Hepatocyte (in vitro differentiated cells): ENCODE measurements at regions not wholly inside any gene's neighbourhood (a gene's known extent, or its start where the extent isn't known, plus 50 kb on each side); places are given as distances from the start of the nearest gene placed in this dataset.

Source experiments
- DNase-seq: peaks from one replicate; pipeline ENCODE4 v3.0.0-alpha.2; 2016; ENCODE audit warnings: low spot score
- H2AFZ ChIP-seq: fragments of 200-600 bp; sonication (generic); 2 replicates; pipeline ENCODE4 v1.6.0; 2016; ENCODE audit warnings: antibody characterized with exemption, mild to moderate bottlenecking
- H3K27ac ChIP-seq: fragments of 200-600 bp; sonication (generic); 2 replicates; pipeline ENCODE4 v1.5.1; 2016; ENCODE audit warnings: mild to moderate bottlenecking
- H3K27me3 ChIP-seq: fragments of 200-600 bp; sonication (generic); 2 replicates; pipeline ENCODE4 v1.6.1; 2016
- H3K36me3 ChIP-seq: fragments of 200-600 bp; sonication (generic); replicated peaks from 2 replicates; pipeline ENCODE4 v1.5.1; 2016; ENCODE audit warnings: low read depth; ENCODE audit not compliant: insufficient read depth
- H3K4me1 ChIP-seq: fragments of 200-600 bp; sonication (generic); 2 replicates; pipeline ENCODE4 v1.5.1; 2016; ENCODE audit warnings: mild to moderate bottlenecking, moderate library complexity; ENCODE audit not compliant: insufficient read depth
- H3K4me2 ChIP-seq: fragments of 200-600 bp; sonication (generic); 2 replicates; pipeline ENCODE4 v1.6.0; 2016
- H3K4me3 ChIP-seq: fragments of 200-600 bp; sonication (generic); 2 replicates; pipeline ENCODE4 v1.5.1; 2016; ENCODE audit warnings: mild to moderate bottlenecking
- H3K79me2 ChIP-seq: fragments of 200-600 bp; sonication (generic); 2 replicates; pipeline ENCODE4 v1.6.0; 2017; ENCODE audit warnings: mild to moderate bottlenecking
- H3K9me2 ChIP-seq: fragments of 200-600 bp; sonication (generic); replicated peaks from 2 replicates; pipeline ENCODE4 v1.6.0; 2017; ENCODE audit warnings: mild to moderate bottlenecking; ENCODE audit not compliant: insufficient read depth
- H3K9me3 ChIP-seq: fragments of 200-600 bp; sonication (generic); 2 replicates; pipeline ENCODE4 v1.5.1; 2016; ENCODE audit warnings: low read depth, mild to moderate bottlenecking
- H4K20me1 ChIP-seq: fragments of 200-600 bp; sonication (generic); 2 replicates; pipeline ENCODE4 v1.6.0; 2016; ENCODE audit warnings: mild to moderate bottlenecking; ENCODE audit not compliant: insufficient read depth, poor library complexity, severe bottlenecking
- EZH2 ChIP-seq: fragments of 200-600 bp; sonication (generic); IDR thresholded peaks from 2 replicates; pipeline ENCODE4 v1.6.1; 2016; ENCODE audit warnings: antibody characterized with exemption, mild to moderate bottlenecking, borderline replicate concordance
- EZH2phosphoT487 ChIP-seq: fragments of 200-600 bp; sonication (generic); IDR thresholded peaks from one replicate; pipeline ENCODE4 v1.6.1; 2018; ENCODE audit warnings: antibody characterized with exemption, mild to moderate bottlenecking, low read depth, moderate library complexity; ENCODE audit not compliant: unreplicated experiment, severe bottlenecking
- WGBS: methylation state at CpG from one replicate; pipeline ENCODE4 v1.1.6; 2016; ENCODE audit warnings: low lambda C conversion rate; ENCODE audit errors: missing lambda C conversion rate; 5-methylcytosine and 5-hydroxymethylcytosine counted together
- TF ChIP-seq, protein P1 (sequence below): fragments of 200-600 bp; sonication (generic); IDR thresholded peaks from 2 replicates; pipeline ENCODE4 v1.5.1; 2016; ENCODE audit warnings: antibody characterized with exemption, mild to moderate bottlenecking; ENCODE audit not compliant: poor library complexity

GRCh38 chr2:167790781-167791450 is 456.5 kb downstream of the STK39 start:
- H3K27ac ChIP-seq: no peak overlapping the region
- no peak overlapping the region for H3K4me2 ChIP-seq
- TF ChIP-seq EZH2 (no peak), EZH2phosphoT487 (no peak)
- TF ChIP-seq, protein P1, sequence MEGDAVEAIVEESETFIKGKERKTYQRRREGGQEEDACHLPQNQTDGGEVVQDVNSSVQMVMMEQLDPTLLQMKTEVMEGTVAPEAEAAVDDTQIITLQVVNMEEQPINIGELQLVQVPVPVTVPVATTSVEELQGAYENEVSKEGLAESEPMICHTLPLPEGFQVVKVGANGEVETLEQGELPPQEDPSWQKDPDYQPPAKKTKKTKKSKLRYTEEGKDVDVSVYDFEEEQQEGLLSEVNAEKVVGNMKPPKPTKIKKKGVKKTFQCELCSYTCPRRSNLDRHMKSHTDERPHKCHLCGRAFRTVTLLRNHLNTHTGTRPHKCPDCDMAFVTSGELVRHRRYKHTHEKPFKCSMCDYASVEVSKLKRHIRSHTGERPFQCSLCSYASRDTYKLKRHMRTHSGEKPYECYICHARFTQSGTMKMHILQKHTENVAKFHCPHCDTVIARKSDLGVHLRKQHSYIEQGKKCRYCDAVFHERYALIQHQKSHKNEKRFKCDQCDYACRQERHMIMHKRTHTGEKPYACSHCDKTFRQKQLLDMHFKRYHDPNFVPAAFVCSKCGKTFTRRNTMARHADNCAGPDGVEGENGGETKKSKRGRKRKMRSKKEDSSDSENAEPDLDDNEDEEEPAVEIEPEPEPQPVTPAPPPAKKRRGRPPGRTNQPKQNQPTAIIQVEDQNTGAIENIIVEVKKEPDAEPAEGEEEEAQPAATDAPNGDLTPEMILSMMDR: no peak
- no peaks in the 10 kb centered on the region for H3K9me2 ChIP-seq
- no peaks in the 10 kb centered on the region for H3K27me3 ChIP-seq
- peaks cover 3% of the 10 kb centered on the region for H3K4me1 ChIP-seq
- DNase-seq: no peak
- 97% methylated on average over 4 of the region's 4 CpGs for WGBS
- no peaks in the 10 kb centered on the region for H3K79me2 ChIP-seq
- no peaks in the 10 kb centered on the region for H4K20me1 ChIP-seq
- H3K36me3 ChIP-seq: no peaks in the 10 kb centered on the region
- no peak overlapping the region for H2AFZ ChIP-seq
- H3K9me3 ChIP-seq: no peaks in the 10 kb centered on the region
- H3K4me3 ChIP-seq: no peak overlapping the region

GRCh38 chr2:167790189-167790588 is 457.2 kb downstream of the STK39 start:
- 96% methylated on average over 4 of the region's 4 CpGs for WGBS
- Histone ChIP-seq H3K79me2 (no peaks in the 10 kb centered on the region), H3K27me3 (no peaks in the 10 kb centered on the region), H3K4me2 (no peak overlapping the region), H3K9me3 (no peaks in the 10 kb centered on the region), H4K20me1 (no peaks in the 10 kb centered on the region), H3K4me3 (no peak overlapping the region), H2AFZ (no peak overlapping the region), H3K36me3 (no peaks in the 10 kb centered on the region), H3K27ac (no peak overlapping the region), H3K9me2 (no peaks in the 10 kb centered on the region), H3K4me1 (peaks cover 3% of the 10 kb centered on the region)
- TF ChIP-seq EZH2 (no peak), EZH2phosphoT487 (no peak)
- TF ChIP-seq, protein P1: no peak
- no peak for DNase-seq

DNA sequence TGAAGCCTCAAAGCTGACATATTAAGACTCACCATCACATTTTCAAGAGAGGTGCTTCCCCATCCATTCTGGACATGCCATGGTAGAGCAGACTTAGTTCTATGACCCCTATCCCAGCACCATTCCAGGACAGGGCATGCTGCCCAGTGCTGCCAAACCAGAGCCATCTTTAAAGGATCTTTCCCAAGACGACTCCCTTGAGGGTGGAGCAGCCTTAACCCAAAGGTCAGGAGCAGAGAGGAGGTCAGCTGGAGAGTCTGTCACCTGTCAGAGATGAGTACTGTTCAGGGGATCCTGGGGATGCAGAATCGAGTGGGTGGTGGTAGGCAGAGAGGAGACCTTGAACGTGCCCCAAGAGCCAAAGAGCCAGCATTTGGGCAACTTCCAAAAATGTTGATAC is 459.8 kb downstream of the STK39 start:
- no peaks in the 10 kb centered on the region for H3K9me3 ChIP-seq
- DNase-seq: no peak
- TF ChIP-seq, protein P1: no peak
- no peak for TF ChIP-seq EZH2phosphoT487
- TF ChIP-seq EZH2: no peak
- 89% methylated on average over 3 of the region's 3 CpGs for WGBS
- H3K79me2 ChIP-seq: no peaks in the 10 kb centered on the region
- H3K27me3 ChIP-seq: no peaks in the 10 kb centered on the region
- H3K36me3 ChIP-seq: no peaks in the 10 kb centered on the region
- no peak overlapping the region for H2AFZ ChIP-seq
- H3K4me1 ChIP-seq: peaks cover 14% of the 10 kb centered on the region
- H3K4me2 ChIP-seq: no peak overlapping the region
- no peaks in the 10 kb centered on the region for H4K20me1 ChIP-seq
- H3K27ac ChIP-seq: no peak overlapping the region
- H3K4me3 ChIP-seq: no peak overlapping the region
- H3K9me2 ChIP-seq: no peaks in the 10 kb centered on the region
